HG02870 (cell line): ENCODE measurements at regions not wholly inside any gene's neighbourhood (a gene's known extent, or its start where the extent isn't known, plus 50 kb on each side); places are given as distances from the start of the nearest gene placed in this dataset.
"Not testable (repeated sequence)": the region's sequence is repeated elsewhere in the genome, so short reads cannot be mapped to it uniquely, and the experiment has no call there.

Experiments used
- ATAC-seq: cut with Tn5 transposase; IDR thresholded peaks from one replicate; pipeline ENCODE4 v1.9.1; 2021; ENCODE audit warnings: mild to moderate bottlenecking, moderate library complexity; ENCODE audit not compliant: unreplicated experiment

DNA sequence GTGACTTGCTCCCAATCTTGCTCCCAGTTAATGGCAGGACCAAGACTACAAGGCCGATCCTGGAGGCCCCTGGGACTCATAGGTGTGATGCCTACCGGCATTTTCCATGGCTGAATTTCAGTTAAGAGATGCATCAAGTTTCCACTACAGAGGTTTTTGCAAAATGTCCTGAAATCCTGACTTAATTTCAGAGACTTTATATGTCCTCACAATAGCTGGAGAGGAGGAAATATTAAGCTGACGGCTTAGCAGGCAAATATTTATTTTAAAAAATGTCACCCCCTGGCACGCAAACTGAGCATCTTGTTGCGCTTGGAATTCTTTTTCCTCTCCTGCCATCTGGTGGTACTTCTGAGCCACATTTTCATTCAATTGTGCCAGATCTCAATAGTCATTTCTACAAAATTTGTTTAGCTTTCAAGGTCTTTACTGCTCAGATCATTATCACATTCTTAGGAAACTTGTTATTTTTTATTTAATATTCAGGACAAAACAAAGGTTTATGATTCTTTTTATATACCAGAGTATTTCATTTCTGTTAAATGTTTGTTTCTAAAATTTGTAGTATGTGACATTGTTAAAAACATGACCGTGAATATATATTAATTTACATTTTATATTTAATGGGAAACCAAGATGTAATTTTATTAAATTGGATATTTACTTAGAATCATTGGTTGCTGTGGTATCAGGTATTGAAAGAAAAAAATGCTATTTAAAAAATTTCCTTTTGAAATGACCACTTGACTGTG lies 189.2 kb upstream of the THRB start:
- ATAC-seq, result no peak

DNA sequence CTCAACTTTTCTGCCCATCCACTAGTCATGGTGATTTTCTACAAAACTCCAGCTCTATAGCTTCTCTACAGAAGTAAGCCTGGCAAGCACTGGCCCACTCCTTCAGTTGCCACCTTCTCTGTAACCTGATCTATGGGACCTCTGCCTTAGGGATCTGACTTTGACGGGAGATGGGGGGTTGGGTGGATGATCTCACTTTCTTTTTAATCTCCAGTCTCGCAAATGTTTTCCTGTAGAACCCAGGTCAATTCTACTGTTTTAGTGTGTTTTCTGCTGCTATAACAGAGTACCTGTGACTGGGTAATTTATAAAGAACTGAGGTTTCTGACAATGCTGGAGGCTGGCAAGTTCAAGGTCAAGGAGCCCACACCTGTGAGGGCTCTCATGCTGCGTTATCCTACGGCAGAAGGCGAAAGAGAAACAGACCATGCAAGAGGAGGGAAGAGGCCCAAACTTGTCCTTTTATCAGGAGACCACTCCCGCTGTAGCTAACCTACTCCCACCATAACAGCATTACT lies 189.9 kb upstream of the THRB start:
- ATAC-seq, result no peak

DNA sequence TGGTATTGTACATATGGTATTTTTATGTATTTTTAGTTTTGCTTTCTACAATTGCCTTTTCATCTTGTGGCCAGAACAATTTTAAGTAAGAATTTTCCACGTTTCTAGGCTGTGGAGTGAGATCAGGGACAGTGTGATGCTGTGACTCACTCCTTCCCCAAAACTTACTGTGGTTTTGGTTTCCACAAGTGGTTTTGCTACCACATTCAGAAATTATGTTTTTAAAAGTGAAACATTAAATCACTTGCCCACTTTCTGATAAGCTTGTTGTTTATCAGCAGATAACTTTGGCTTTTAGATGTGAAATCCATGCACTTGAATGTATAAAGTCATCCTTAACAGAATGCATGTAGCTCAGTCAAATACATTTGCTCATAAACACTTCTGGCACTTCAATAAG lies 192.2 kb upstream of the THRB start:
- no peak for ATAC-seq

GRCh38 chr3:24687671-24688070 lies 193.0 kb upstream of the THRB start:
- no peak for ATAC-seq

DNA sequence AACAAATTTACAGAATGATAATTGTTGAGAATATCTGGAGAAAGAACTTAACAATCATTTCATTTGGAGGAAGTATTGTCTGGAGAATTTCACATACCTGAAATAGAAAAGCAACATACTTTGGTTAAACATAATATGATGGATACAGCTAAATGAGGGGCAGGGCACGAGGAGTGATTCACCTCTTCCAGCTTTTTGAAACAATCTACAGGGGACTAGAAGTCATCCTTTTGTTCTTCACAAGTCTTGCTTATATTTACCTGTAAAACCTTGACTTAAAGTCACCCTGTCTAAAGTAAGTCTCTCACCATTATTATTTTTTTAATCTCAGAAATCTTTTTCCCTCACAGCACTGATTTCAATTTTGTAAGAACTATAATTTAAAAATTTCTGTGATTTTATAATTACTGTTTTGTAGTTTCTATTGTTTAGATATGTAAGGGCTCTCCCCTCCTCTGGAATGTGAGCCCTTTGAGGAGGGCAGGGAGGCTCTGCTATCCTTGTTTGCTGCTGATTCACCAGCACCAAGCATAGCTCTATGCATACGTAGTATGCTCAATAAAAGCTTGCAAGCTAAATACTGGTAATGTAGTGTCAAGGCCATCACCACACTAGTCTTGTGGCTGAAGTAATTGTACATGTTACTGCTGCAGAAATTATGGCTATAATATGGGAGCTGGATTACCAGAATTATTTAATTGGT lies 193.9 kb upstream of the THRB start:
- ATAC-seq, result no peak

- no peak for ATAC-seq
Measured at GRCh38 chr3:24689353-24689752, 194.7 kb upstream of the THRB start.

DNA sequence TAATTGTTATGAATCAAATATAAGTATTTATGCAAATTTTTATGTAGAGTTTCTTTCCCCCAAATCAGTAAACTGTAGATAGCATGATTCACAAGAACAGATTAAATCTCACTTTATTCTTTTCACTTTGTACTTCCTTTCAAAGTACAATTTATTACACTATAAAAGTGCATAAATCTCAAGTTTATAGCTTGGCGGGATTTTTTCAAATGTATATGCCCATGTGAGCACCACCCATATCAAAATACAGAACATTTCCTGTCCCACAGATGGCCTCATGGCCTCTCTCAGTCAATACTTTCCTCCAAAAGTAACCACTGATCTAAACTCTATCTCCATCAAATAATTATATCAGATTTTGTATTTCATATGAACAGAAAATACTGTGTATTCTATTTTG lies 196.1 kb upstream of the THRB start:
- no peak for ATAC-seq

DNA sequence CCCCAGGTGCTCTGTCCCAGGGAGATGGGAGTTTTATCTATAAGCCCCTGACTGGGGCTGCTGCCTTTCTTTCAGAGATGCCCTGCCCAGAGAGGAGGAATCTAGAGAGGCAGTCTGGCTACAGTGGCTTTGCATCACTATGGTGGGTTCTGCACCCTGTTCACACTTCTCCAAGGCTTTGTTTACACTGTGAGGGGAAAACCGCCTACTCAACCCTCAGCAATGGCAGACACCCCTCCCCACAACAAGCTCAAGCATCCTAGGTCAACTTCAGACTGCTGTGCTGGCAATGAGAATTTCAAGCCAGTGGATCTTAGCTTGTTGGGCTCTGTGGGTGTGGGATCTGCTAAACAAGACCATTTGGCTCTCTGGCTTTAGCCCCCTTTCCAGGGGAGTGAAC lies 204.4 kb upstream of the THRB start:
- not testable (repeated sequence) for ATAC-seq

DNA sequence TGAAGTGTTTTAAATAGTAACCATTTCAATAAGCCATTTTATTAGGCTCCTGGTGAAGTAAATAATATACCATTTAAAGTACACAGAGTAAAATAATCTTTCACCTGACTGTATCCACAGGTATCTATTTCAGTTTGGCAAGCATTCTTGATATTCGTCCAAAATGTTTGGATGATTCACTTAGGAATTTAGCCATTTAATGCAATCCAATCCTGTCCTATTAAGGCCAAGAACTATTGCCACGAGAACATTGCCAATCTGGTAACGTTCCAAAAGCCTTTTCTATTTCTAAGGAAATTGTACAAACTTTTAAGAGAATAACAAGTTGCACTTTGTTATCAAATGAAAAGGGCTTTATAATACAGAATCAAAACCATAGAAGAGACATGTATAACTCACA lies 209.8 kb upstream of the THRB start:
- no peak for ATAC-seq

- ATAC-seq, result no peak
Measured at GRCh38 chr3:24707936-24708335, 213.3 kb upstream of the THRB start.

- no peak for ATAC-seq
Measured at GRCh38 chr3:24709956-24710355, 215.3 kb upstream of the THRB start.

GRCh38 chr3:24713516-24713915 lies 218.9 kb upstream of the THRB start:
- no peak for ATAC-seq

DNA sequence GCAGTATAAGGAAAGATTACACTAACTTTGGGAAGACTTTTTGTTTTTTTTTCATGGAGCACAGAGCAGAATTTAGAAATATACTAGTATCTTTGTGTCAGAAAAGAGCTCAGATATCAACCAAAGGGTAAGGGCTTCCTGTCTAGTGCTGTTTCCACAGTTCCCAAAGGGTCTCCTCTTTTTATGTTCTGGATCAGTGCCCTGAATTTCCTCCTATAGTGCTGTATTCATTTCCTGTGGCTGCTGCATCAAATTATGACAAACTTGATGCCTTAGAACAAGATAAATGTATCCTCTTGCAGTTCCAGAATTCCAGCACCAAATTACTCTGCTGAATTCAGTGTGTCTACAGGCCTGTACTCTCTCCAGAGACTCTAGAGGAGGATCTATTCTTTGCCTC lies 219.8 kb upstream of the THRB start:
- ATAC-seq, result no peak

DNA sequence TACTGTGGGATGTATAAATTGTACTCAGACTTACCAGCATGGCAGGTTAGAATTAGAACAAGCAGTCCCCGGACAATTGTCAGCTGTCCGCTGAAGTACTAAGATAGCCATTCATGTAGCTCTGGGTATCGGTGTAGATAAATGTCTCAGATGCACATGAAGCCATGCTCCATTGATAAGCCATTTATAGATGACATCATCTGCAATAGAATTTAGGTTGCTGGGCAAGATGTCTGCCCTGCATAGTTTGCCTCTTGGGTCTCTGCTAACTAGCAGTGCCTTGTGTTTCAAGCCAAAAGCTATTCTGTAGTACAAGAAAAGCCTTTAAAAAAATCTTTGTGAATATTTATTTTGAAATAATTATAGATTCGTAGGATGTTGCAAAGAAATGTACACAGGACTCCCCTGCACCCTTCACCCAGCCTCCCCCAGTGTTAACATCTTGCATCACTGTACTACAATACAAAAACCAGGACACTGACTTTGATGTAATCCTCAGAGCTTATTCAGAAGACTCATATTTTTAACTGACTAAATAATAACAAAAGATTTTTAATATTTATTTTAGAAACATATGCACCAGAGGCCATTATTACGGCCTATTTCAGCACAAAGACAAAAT lies 220.6 kb upstream of the THRB start:
- ATAC-seq, result no peak

DNA sequence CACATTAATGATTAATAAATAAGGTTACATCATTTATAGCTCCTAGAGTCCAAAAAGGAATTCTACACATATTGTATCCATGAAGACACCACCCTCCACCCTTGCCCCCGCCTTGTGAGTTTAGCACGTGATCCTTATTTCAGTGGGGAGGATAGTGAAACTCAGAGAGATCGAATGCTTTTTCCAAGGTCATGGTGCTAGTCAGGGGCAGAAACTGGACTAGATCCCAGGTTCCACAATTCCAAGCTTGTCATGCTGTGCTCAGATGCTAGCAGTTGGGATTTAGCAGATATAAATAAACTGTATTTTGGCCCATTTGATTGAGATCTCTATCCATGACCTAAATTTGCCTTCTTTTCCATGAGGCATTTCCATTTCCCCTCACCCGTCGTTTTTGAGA lies 227.4 kb upstream of the THRB start:
- ATAC-seq, result no peak

DNA sequence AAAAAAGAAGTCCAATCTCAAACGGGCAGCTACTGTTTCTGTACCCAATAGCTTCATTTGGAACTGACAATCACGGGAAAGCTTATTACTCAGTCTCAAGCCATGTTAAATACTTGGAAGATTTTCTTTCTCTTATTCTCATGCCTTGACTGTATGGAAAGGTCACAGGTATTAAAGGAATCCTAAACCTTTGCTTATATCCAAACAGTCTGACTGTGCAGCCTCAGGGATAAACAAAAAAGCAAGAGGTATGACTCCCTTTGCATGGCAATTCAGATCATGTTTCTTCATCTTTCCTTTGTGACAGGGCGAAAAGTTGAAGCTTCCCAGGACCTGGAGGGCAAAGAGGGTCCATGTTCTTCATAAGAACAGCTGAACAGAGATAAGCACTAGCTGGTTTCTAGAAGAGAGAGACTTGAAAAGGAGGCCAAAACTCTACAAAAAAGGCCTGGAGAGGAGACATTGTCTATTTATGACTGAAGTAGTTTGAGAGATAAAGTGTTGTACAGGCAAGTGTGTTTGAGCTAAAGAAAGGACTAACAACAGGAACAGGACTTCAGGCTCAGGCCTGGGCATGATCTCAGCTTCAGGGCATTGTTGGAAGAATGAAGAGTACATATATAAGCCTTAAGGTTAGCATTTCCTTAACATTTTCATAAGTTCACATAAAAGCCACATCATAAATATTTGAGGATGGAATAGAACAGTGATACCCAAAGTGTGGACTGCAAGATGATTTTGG lies 231.0 kb upstream of the THRB start:
- ATAC-seq, result no peak

DNA sequence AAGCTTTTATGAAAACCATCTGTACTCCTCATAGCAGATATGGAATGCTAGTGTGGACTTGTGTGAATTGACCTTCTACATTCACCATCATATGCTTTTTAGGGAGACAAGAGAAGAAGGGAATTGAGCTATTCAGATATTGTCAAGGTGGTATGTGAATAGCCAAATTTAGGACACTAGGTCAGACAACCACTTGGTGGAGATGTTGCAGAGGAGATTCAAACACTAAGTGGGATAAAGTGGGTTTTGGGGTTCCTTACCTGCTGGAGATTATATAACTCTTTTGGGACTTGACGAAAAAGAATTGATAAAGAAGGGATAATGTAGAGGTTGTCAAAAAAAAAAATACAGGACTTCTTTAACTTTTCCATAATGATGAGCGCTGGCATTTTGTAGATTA lies 231.8 kb upstream of the THRB start:
- no peak for ATAC-seq

DNA sequence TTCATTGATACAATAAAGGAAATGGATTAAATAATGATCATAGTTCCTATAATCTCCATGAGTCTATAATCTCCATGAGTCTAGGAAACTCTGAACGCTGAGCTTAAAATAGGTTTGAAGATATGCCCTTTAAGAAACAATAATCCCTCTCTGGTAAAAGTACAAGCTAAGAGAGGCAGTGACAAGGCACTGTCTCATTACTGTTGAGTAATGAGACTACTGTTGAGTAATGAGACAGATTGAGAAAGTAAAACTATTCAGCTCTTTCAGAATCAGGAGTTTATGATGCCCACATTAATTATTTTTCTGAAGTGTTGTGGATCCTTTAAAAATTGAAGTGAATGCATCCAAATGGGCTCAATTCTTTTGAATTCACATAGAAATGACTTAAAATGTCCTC lies 235.5 kb upstream of the THRB start:
- ATAC-seq, result no peak

- ATAC-seq, result no peak
Measured at GRCh38 chr3:24734019-24734418, 239.4 kb upstream of the THRB start.

DNA sequence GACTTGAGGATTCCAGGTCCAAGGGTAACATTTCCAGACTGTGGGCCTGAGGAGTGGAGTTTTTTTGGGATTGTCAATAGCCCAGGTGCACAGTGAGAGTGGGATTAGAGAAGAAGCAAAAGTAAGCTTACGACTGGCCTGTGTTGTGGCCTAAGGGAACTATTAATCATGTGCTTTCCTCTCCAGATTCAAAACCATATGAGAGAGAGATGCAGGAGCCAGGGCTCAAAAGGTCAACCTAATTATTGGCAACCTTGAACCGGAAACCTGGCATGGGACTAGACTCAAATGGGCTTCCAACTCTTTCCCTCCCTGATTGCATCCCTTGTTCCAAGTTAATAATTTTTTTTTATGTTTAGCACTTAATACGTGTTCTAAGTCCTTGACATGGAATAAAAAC lies 242.1 kb upstream of the THRB start:
- ATAC-seq, result no peak

GRCh38 chr3:24740326-24740725 lies 245.7 kb upstream of the THRB start:
- no peak for ATAC-seq
